MM.1S (cell line): ENCODE measurements at regions not wholly inside any gene's neighbourhood (a gene's known extent, or its start where the extent isn't known, plus 50 kb on each side); places are given as distances from the start of the nearest gene placed in this dataset.

Source experiments
- DNase-seq: peaks from one replicate; pipeline ENCODE4 v3.0.0-alpha.2; 2015
- H2AFZ ChIP-seq: fragments of 300-600 bp; sonication (generic); 2 replicates; pipeline ENCODE4 v1.6.0; 2016; ENCODE audit warnings: antibody characterized with exemption, low read length
- H3F3A ChIP-seq: fragments of 300-600 bp; sonication (generic); 2 replicates; pipeline ENCODE4 v1.6.1; 2016; ENCODE audit warnings: mild to moderate bottlenecking, antibody characterized with exemption, low read length, moderate library complexity, mixed read lengths; ENCODE audit not compliant: insufficient read depth
- H3K27ac ChIP-seq: fragments of 300-600 bp; sonication (generic); 2 replicates; pipeline ENCODE4 v1.5.1; 2016; ENCODE audit warnings: mild to moderate bottlenecking, low read length
- H3K27me3 ChIP-seq: fragments of 300-600 bp; sonication (generic); replicated peaks from 2 replicates; pipeline ENCODE4 v1.6.0; 2016; ENCODE audit warnings: low read length; ENCODE audit not compliant: insufficient read depth
- H3K36me3 ChIP-seq: fragments of 300-600 bp; sonication (generic); replicated peaks from 2 replicates; pipeline ENCODE4 v1.6.1; 2016; ENCODE audit warnings: mild to moderate bottlenecking, low read length, mixed read lengths; ENCODE audit not compliant: insufficient read depth
- H3K4me1 ChIP-seq: fragments of 300-600 bp; sonication (generic); 2 replicates; pipeline ENCODE4 v1.6.1; 2016; ENCODE audit warnings: low read length, mixed read lengths
- H3K4me2 ChIP-seq: fragments of 300-600 bp; sonication (generic); 2 replicates; pipeline ENCODE4 v1.6.0; 2016; ENCODE audit warnings: low read depth, low read length
- H3K4me3 ChIP-seq: fragments of 300-600 bp; sonication (generic); 2 replicates; pipeline ENCODE4 v1.5.1; 2016; ENCODE audit warnings: low read length, mixed read lengths
- H3K79me2 ChIP-seq: fragments of 300-600 bp; sonication (generic); 2 replicates; pipeline ENCODE4 v1.6.1; 2016; ENCODE audit warnings: mixed run types, low read length, mixed read lengths
- H3K9ac ChIP-seq: fragments of 300-600 bp; sonication (generic); 2 replicates; pipeline ENCODE4 v1.6.1; 2016; ENCODE audit warnings: low read length, mixed read lengths
- H3K9me2 ChIP-seq: fragments of 300-600 bp; sonication (generic); replicated peaks from 2 replicates; pipeline ENCODE4 v1.6.1; 2016; ENCODE audit warnings: mild to moderate bottlenecking, low read length, mixed read lengths; ENCODE audit not compliant: insufficient read depth
- H3K9me3 ChIP-seq: fragments of 300-600 bp; sonication (generic); replicated peaks from 2 replicates; pipeline ENCODE4 v1.6.1; 2016; ENCODE audit warnings: mild to moderate bottlenecking, low read length, mixed read lengths; ENCODE audit not compliant: insufficient read depth
- H4K20me1 ChIP-seq: fragments of 300-600 bp; sonication (generic); 2 replicates; pipeline ENCODE4 v1.6.1; 2016; ENCODE audit warnings: mild to moderate bottlenecking, low read length, moderate library complexity, mixed read lengths; ENCODE audit not compliant: insufficient read depth
- CTCF ChIP-seq: fragments of 300-600 bp; sonication (generic); IDR thresholded peaks from 2 replicates; pipeline ENCODE4 v1.5.1; 2016; ENCODE audit warnings: antibody characterized with exemption, low read length, mixed read lengths
- EZH2 ChIP-seq: fragments of 300-600 bp; sonication (generic); optimal IDR thresholded peaks from 2 replicates; pipeline ENCODE3; 2017; ENCODE audit warnings: low read depth, mild to moderate bottlenecking, antibody characterized with exemption, low read length, mixed read lengths
- EZH2phosphoT487 ChIP-seq: fragments of 300-600 bp; sonication (generic); IDR thresholded peaks from 2 replicates; pipeline ENCODE4 v1.6.1; 2018; ENCODE audit warnings: antibody characterized with exemption, low read length

DNA sequence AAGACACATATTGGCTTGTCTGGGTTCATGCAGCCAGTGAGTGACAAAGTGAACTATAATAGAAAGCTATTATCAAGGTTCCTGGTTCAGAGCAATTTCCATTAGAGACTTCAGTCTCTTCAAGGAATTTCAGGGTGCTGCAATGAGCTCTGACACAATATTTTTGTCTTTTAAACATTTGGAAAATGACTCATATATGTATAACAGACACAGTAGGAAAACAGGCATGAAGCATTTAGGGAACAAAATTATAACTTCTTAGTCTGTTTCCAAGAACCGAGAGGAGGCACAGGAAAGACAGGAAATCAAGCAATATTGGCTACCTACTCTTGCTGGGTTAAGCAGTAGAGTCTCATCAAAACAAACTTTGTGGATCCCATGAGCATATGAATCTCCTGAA is 170.4 kb downstream of the PTPRC start:
- Histone ChIP-seq H3K4me1 (no peaks in the 10 kb centered on the region), H4K20me1 (no peaks in the 10 kb centered on the region), H3F3A (no peaks in the 10 kb centered on the region), H3K36me3 (no peaks in the 10 kb centered on the region), H3K79me2 (no peaks in the 10 kb centered on the region), H3K4me2 (no peak overlapping the region), H3K9ac (no peak overlapping the region), H2AFZ (no peak overlapping the region), H3K4me3 (no peak overlapping the region), H3K27me3 (no peaks in the 10 kb centered on the region), H3K9me3 (no peaks in the 10 kb centered on the region), H3K9me2 (no peaks in the 10 kb centered on the region), H3K27ac (no peak overlapping the region)
- TF ChIP-seq EZH2 (no peak), CTCF (no peak), EZH2phosphoT487 (no peak)
- no peak for DNase-seq

DNA sequence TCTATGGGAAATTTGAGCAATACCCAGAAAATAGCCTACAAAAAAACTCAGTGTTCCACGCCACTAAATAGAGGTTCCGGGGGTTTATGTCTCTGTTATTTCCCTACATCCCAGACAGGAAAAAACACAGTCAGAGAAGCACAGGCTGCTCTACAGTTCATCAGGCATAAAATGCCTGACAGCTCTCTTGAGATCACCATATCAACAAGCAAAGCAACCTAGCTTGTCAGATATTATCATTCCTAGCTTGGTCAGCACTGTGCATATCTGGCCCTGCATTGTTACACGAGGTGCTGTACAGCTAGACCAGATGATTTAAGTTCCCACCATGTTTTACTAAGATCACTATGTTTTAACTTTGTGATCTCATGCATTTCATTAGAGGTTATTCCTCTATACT is 172.6 kb downstream of the PTPRC start:
- H3K36me3 ChIP-seq = no peaks in the 10 kb centered on the region
- DNase-seq = no peak
- TF ChIP-seq CTCF = no peak
- TF ChIP-seq EZH2phosphoT487 = no peak
- TF ChIP-seq EZH2 = no peak
- H3K9me3 ChIP-seq = no peaks in the 10 kb centered on the region
- no peaks in the 10 kb centered on the region for H4K20me1 ChIP-seq
- H3K27me3 ChIP-seq = no peaks in the 10 kb centered on the region
- H3F3A ChIP-seq = no peaks in the 10 kb centered on the region
- H3K4me1 ChIP-seq = no peaks in the 10 kb centered on the region
- H3K4me2 ChIP-seq = no peak overlapping the region
- no peak overlapping the region for H3K4me3 ChIP-seq
- H3K79me2 ChIP-seq = no peaks in the 10 kb centered on the region
- no peak overlapping the region for H2AFZ ChIP-seq
- H3K9ac ChIP-seq = no peak overlapping the region
- no peaks in the 10 kb centered on the region for H3K9me2 ChIP-seq
- H3K27ac ChIP-seq = no peak overlapping the region

DNA sequence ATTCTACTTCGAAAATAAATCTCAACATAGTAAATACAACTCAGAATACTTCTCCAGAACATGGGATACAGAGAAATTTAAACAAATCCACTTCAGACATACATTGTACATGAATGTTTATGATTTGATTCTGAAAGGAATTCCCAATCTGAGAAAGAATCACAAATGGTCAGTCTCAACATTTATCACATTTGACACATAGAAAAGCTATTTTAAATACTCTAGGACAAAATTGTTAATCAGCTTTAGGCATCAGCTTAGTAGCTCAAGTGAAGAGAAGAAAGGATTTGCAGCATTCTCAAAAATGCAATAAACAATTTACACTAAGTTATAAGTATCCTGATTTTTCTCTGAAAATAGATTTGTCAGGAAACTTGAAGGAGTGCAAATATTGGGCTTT is 184.8 kb downstream of the PTPRC start:
- no peak overlapping the region for H3K27ac ChIP-seq
- no peaks in the 10 kb centered on the region for H3K4me1 ChIP-seq
- no peaks in the 10 kb centered on the region for H4K20me1 ChIP-seq
- H3K9me2 ChIP-seq = no peaks in the 10 kb centered on the region
- H3K4me3 ChIP-seq = no peak overlapping the region
- H2AFZ ChIP-seq = no peak overlapping the region
- no peaks in the 10 kb centered on the region for H3F3A ChIP-seq
- no peak overlapping the region for H3K9ac ChIP-seq
- H3K9me3 ChIP-seq = no peaks in the 10 kb centered on the region
- H3K79me2 ChIP-seq = no peaks in the 10 kb centered on the region
- H3K36me3 ChIP-seq = no peaks in the 10 kb centered on the region
- TF ChIP-seq EZH2phosphoT487 (no peak), CTCF (no peak), EZH2 (no peak)
- no peak overlapping the region for H3K4me2 ChIP-seq
- no peak for DNase-seq
- no peaks in the 10 kb centered on the region for H3K27me3 ChIP-seq

DNA sequence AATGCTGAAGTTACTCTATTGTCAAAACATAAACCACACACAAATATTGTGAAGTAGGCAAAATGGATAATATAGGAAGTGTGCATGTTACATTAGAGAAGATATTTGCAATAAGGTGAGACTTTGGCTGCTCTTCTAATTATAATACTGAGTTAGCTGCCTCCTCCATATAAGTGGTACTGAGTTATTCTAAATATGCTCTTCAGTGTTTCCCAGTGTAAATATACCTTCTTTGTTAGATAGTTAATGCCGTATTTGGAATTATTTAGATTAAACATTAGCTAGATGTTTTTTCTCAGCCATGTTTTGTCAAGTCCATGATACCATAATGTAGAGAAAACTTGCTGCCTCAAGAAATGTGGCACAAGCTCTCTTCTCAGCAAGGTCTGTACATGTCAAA is 186.4 kb downstream of the PTPRC start:
- TF ChIP-seq EZH2phosphoT487 = no peak
- TF ChIP-seq CTCF = no peak
- no peak for TF ChIP-seq EZH2
- Histone ChIP-seq H4K20me1 (no peaks in the 10 kb centered on the region), H3K4me1 (no peaks in the 10 kb centered on the region), H3K9me3 (no peaks in the 10 kb centered on the region), H3K4me2 (no peak overlapping the region), H3K9me2 (no peaks in the 10 kb centered on the region), H3K79me2 (no peaks in the 10 kb centered on the region), H3K27me3 (no peaks in the 10 kb centered on the region), H3K9ac (no peak overlapping the region), H3K27ac (no peak overlapping the region), H3K36me3 (no peaks in the 10 kb centered on the region), H2AFZ (no peak overlapping the region), H3F3A (no peaks in the 10 kb centered on the region), H3K4me3 (no peak overlapping the region)
- DNase-seq = no peak
